ENCODE measurements at regions not wholly inside any gene's neighbourhood (a gene's known extent, or its start where the extent isn't known, plus 50 kb on each side); places are given as distances from the start of the nearest gene placed in this dataset.
"Not testable (repeated sequence)": the region's sequence is repeated elsewhere in the genome, so short reads cannot be mapped to it uniquely, and the experiment has no call there.

DNA sequence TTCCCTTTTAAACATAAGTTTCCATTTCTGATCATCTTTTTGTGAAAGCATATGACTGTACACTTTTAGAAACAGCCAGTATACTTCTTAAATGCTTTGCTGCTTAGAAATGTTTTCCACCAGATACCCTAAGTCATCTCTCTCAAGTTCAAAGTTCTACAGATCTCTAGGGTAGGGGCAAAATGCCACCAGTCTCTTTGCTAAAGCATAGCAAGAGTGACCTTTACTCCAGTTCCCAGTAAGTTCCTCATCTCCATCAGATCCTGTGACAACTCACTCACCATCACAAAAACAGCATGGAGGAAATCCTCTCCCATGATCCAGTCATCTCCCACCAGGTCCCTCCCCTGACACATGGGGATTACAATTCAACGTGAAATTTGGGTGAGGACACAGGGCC lies 75.6 kb upstream of the RNF32 start:
- TF ChIP-seq, protein P1, sequence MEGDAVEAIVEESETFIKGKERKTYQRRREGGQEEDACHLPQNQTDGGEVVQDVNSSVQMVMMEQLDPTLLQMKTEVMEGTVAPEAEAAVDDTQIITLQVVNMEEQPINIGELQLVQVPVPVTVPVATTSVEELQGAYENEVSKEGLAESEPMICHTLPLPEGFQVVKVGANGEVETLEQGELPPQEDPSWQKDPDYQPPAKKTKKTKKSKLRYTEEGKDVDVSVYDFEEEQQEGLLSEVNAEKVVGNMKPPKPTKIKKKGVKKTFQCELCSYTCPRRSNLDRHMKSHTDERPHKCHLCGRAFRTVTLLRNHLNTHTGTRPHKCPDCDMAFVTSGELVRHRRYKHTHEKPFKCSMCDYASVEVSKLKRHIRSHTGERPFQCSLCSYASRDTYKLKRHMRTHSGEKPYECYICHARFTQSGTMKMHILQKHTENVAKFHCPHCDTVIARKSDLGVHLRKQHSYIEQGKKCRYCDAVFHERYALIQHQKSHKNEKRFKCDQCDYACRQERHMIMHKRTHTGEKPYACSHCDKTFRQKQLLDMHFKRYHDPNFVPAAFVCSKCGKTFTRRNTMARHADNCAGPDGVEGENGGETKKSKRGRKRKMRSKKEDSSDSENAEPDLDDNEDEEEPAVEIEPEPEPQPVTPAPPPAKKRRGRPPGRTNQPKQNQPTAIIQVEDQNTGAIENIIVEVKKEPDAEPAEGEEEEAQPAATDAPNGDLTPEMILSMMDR (conservative IDR thresholded peaks at IDR 0.05; ENCODE audit: low read depth, low read length), result not testable (repeated sequence)
- not testable (repeated sequence) for TF ChIP-seq EZH2 (IDR thresholded peaks at IDR 0.05; ENCODE audit: borderline replicate concordance, low read depth, low read length, poor library complexity, severe bottlenecking)
